Astrocyte of the hippocampus (primary cell): ENCODE measurements at regions not wholly inside any gene's neighbourhood (a gene's known extent, or its start where the extent isn't known, plus 50 kb on each side); places are given as distances from the start of the nearest gene placed in this dataset.
A peak's percentile ranks its signal among the peaks of the same experiment; 100 is the strongest.

Source experiments
- DNase-seq: peaks from one replicate; pipeline ENCODE4 v3.0.0; 2011; ENCODE audit warnings: low read depth, low spot score

DNA sequence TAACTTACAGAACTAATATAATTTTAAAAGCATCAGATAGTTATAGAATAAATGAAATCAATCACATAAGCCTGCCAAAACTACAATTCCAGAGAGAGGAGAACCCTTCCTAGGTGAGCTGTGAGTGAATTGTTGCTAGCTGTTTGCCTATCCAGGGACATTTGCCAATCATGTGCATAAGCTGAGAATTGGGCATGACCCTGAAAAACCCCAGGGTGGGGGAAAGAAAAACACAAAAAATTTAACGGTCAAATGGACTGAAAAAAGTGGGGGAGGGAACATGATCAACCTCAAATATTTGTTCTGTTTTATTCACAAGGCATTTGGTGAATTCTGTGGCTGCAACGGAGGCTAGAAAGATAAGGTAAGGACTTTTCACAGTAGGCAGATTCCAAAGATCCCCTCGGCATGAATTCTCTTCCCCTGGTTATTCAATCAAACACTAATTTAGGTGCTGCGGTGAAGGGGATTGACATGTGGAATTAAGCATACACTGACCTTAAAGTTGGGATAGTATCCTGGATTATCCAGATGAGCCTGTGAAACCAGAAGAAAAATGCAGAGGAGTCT, 203.9 kb upstream of the RGPD4 start:
- DNase-seq, result peak; percentile 8

DNA sequence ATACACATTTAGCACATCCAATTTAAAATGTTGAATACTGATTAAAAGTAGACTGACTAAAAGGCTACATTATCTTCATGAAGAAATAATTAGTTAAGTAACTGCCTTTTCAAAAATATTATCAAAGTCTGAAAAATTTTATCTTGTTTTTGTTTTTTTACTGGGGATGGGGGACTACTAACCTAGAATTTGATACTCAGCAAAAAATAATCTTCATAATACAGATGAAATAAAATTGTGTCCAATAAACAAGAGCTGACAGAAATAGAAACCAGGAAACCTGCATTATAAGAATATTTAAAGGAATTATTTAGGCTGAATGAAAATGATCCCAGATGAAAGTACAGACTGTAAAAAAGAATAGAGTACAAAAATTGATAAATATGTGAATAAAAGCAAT, 200.7 kb upstream of the RGPD4 start:
- DNase-seq, result no peak

DNA sequence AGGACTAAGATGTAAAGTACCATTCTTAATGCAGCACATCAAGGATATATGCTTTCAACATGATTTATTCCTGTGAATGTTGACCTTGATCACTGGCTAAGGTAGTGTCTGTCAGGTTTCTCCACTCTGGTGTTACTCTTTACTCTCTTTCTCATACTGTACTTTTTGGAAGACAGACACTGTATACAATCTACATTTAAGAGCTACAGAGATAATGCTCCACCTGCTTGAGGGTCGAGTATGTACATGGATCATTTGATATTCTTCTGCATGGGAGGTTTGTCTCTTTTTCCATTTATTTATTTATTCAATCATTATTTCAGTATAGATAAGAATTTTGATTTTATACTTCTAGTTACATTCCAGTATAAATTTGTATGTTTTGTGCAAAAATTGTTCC, 199.5 kb upstream of the RGPD4 start:
- no peak for DNase-seq

DNA sequence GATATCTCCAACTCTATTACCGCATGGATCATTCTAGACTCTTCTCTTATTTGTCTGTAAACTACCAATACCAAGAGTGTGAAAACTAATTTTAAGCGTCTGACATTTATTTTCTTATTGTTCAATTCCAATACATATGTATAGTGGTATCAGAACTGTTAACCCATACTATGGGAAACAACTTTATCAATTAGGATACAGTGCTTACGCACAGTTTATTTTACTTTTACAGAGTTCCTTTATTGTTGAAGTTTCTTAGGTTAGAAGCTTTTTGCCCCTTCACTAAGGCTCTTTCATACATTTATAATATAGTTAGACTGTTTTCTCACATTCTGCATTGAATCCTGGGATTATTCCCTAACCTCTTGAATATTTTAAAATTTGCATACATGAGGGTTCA, 198.8 kb upstream of the RGPD4 start:
- DNase-seq, result no peak

DNA sequence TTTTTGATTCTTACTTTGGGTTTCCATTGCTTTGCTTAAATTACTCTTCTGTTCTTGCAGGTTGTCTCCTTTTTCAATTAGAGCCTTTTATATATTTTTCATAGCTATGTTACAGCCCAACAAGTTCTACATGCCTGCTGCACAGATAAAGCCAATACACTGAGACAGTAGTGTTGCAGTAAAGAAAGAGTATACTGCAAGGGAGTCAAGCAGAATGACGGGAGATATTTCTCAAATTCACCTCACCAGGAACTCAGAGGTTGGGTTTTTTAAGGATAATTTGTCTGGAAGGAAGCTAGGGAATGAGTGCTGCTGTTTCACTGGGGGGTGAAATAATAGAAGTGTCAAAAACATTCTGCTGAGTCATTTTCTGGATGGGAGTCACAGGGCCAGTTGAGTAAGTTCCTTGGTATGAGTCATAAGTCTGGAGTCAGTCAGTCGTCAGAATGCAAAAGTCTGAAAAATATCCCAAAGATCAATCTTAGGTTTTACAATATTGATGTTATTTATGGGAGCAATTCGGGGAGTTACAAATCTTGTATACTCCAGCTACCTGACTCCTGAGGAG, 193.0 kb upstream of the RGPD4 start:
- peak; percentile 71 for DNase-seq

DNA sequence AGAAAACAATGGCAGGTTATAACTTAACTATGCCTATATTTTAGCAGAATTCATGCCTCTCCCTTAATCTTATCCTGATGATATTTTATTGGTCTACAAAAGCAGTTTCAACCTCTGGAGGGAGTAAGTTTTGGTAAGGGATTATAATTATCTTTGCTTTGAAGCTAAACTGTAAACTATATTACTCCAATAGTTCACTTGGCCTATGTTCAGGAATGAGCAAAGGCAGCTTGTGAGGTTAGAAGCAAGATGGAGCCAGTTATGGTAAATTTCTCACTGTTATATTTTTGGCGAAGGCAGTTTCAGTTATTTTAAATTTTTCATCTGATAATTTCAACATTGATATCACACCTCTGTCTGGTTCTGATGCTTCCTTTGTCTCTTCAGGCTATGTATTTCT, 192.5 kb upstream of the RGPD4 start:
- no peak for DNase-seq

DNA sequence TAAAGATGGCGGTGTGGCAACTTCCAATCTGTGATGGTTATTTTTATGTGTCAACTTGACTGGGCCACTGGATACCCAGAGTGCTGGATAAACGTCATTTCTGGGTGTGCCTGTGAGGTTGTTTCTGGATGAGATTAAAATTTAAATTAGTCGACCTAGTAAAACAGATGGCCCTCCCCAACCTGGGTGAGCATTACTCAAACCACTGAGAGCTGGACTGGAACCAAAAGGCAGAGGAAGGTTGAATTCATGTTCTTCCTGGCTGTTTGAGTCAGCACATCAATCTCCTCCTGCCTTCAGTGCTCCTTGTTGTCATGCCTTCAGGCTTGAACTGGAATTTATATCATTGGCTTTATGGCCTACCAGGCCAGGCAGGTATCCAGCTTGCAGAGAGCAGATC, 190.8 kb upstream of the RGPD4 start:
- peak; percentile 72 for DNase-seq

DNA sequence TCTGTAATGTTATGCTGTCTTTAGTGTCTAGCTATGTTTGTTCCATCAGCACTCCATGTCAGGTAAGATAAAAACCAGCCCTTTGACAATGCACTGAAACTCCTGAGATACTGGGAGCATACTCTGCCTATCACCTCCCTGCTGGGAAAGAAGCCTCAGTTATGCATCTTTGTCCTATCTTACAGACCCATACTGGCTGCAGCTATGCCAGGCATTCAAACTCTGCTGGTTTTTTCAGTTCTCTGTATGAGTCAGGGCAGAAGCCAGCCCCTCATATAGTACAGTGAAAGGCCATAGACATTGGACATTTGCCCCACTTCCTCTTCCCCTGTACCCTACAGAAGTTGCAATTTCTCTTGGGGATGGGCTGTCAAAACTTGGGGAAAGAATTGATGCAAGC, 181.1 kb upstream of the RGPD4 start:
- no peak for DNase-seq

DNA sequence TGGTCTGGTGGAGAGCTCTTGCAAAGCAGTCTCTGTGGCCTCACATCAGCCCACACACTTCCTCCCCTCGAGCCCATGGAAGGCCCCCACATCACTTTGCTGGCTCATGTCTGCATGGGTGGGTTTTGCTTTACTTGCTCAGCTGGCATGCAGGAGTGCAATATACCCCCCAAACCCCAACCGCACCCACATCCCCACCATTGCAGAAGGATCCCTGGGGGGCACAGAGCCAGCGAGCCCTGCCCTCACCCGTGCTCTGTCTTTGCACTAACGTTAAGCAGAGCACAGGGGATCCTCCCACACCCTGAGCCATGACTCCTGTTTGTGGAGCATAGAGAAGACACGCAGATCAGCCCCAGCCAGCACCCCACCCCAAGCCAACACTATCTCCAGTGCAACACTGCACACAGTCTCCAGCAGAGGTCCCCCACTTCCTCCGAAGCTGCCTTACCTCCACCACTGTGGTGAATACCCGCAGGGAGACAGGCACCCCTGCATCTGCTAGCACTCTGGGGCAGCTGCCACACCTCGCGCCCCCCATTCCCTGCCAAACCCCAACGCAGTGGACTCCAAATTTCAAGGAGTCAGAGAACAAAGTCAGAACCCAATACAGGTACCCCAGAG, 177.8 kb upstream of the RGPD4 start:
- DNase-seq, result no peak

DNA sequence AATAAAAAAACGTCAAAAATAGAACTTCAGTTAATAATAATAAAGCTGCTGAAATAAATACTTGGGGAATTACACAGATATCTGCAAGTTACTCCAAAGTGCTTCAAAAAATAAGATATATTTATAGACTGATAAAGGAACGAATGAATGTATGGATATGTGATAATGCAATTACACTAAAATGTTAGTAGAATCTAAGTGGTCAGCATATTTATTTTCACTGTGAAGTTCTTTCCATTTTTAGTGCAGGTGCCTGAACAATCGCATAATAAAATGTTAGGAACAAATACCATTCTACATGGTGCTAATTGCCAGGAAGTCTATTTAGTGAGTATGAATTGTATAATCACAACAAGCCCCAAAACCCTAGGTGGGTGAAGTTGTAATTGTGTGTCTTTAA, 169.6 kb upstream of the RGPD4 start:
- DNase-seq, result no peak

DNA sequence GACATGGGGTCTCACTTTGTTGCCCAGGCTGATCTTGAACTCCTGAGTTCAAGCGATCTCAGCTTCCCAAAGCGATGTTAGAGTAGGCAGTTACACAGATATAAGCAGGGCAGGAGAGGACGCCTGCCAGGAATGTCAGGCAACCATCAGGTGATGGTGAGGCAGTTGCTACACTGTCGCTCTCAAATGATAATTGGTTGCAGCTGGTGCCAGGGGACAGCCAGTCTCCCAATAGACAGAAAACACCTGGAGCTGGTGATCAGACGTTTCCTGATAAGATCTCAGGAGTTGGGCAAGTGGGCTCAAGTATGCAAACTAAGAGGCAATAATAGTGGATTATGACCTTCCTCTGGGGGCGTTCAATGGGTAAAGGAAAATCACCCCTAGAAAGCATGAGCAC, 163.1 kb upstream of the RGPD4 start:
- no peak for DNase-seq

DNA sequence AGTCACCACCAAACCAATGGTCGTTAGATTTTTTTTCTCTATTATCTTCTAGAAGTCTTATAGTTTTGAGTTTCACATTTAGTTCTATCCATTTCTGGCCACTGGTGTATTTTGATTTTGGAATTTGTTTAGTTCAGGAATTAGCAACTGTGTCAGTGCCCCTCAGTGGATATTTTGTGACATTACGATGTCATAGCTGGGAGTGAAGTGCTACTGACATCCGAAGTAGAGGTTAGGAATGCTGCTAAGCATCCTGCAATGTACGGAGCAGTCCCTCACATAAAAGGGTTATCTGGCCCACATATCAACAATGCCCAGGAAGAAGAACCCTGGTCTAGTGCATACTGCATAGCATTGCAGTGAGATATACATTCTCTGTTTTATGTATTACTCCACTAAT, 157.4 kb upstream of the RGPD4 start:
- DNase-seq, result peak; percentile 16

DNA sequence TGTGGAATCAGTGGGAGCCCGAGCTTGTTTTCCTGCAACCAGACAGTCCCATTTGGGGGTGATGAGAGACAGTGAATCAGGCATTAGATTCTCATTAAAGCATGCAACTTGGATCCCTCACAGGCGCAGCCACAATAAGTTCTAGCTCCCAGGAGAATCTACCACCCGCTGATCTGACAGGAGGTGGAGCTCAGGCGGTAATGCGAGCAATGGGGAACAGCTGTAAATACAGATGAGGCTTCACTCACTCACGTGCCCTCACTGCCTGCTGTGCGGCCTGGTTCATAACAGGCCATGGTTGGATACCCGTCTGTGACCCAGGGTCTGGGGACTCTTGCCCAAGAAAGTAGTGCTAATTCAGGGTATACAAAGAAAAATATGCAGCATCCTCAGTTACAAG, 144.8 kb upstream of the RGPD4 start:
- no peak for DNase-seq

DNA sequence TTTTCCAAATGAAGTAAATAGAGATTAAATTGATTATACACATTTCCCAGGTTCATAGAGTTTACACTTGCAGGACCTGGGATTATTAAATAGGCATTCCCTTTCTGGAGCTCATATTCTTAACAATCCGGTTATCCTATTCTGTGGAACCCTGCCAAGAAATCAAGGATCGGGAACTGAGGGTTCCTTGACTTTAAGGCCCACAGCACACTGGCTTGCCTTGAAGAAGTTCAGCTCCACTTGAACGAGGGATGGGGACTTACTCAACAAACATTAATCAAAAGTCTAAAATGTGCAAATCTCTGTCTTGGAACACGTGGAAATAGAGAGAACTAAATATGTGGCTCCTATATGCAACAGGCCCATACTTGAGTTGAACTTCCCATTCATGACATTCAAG, 142.3 kb upstream of the RGPD4 start:
- DNase-seq, result no peak

DNA sequence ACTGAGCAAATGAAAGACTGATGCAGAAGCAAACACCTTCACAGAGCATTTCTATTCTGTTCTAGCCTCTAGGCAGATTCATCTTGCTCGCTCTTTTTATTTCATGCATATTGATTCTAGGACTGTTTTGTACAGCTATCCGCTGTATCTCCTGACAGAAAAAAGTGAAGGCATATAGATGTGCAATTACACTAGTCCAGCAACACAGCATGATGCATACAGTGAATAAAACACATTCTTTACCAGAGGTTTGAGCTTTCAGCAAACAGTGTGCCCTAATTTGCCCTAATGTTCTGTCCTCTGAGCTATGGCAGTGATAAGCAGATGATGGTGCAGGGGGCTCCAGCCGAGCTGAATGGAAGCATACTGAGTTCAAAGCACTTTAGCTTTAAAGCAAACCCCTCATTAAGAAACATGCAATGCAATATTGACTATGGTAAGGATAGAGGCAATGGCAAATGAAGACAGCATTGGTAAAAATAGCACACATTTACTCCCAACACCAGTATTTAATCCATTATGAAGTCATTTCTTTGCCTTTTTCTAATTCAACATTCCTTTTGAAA, 141.2 kb upstream of the RGPD4 start:
- no peak for DNase-seq

DNA sequence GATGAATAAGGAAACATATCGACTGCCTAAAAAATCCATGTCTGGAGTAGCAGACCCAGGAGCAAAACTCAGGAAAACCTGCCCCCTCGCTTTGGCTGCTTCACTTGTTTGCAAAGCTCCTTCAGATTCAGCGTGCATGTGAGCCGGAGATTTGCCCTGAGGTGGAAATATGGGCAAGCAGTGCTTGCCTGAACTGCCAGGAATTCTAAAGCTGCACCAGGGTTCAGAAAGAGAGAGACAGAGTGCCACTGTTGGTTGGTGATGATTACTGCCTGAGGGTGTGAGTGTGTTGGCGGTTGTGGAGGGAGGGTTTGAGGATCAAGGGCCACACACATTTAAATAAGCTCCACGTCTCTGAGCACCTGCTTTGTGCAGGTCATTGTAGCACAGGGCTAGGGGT, 139.6 kb upstream of the RGPD4 start:
- DNase-seq, result no peak

DNA sequence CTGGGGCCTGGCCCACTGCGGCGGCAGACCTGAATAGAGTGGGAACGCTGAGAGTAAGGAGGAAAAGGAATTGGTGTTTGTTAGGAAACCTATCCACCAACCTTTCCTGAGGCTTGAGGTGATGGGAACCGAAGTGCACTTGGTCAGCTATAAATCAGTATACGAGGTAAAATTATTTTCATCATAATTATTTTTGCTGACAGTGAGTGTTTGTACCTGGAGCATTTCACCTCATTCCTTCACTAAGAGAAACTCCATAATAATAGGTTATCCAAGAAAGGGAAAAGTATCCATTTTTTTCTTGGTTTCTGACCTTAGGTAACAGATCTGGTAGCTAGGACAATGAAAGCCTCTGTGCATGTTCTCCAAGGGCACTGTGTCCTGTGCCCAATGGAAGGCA, 138.6 kb upstream of the RGPD4 start:
- DNase-seq, result no peak

DNA sequence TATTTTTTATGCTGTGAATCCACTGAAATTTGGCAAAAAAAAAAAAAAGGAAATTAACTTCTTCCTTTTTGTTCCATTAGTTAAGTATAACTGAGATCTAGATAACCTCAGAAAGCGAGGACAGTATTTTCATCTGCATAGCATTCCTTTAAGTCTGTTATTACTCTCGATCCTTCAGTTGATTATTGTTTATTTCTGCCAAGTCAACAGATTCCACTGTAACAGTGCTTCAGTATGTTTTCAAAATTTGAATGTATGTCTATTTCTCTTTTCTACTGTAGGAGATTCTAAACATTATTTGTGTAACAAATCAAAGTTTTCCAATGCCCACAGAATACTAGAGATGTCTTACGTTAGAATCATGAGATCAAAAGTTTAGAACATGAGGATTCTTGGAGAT, 133.1 kb upstream of the RGPD4 start:
- DNase-seq, result no peak

DNA sequence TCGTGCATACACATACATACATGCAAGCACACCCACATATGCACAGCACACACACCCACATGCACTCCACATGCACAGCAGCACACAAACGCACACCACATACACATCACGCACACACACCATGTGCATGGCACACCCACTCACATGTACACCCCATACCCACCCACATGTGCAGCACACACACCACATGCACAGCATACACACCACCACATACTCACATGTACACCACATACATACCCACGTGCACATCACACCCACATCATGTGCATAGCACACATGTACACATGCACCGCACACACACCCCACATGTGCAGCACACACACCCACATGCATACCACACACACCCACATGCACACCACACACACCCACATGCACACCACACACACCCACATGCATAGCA, 132.0 kb upstream of the RGPD4 start:
- no peak for DNase-seq

DNA sequence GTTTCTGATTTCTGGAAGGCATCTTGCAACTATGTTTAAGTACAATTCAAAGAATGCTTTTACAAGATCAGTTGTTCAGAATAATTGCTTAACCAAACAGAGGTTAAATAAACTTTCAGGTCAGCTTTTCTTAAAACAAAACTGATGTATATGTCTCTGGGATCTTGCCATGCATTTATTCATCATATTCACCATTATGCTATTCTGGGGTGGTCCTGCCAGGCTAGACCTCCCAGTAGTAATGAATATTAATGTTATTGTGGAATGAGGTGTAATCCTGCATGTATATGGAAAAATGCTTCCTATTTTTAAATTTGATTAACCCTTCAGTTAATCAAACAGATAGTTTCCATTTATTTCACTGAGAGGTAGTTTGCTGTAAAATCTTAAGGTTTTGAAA, 129.3 kb upstream of the RGPD4 start:
- DNase-seq, result no peak

DNA sequence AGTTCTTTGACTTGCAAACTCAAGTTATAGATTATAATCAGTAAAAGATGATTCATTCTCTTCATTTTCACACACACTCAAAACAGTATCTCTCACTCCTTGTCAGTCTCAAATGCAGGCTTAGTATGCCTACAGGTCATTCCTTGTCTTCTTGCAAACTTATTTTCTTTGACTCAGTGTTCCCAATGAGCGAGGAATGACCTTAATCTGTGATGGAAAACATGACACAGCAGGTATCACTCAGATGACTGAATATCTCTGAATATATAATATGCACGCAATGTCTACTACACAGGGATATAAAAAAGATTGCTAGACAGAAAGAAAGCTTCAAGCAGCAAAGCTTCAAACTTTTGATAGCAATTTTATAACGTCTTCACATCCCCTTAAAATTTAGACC, 127.8 kb upstream of the RGPD4 start:
- no peak for DNase-seq

DNA sequence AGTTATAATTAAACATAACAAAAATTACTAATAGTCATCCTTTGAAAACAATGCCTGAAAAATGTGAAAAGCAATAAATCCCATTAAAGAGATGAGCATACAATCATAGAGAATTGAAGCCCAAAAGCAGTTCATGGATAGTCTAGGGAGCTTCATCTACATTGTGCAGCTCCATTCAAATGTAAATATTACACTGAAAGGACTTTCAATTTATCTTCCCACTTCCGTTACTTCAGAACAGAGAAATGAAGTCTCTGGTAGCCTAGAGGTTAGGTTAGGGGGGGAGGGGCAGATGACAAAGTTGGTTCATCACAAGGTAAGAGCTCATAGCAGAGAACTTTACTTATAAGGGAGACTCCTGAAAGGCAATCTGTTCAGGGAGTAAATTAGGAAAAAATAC, 126.6 kb upstream of the RGPD4 start:
- no peak for DNase-seq

DNA sequence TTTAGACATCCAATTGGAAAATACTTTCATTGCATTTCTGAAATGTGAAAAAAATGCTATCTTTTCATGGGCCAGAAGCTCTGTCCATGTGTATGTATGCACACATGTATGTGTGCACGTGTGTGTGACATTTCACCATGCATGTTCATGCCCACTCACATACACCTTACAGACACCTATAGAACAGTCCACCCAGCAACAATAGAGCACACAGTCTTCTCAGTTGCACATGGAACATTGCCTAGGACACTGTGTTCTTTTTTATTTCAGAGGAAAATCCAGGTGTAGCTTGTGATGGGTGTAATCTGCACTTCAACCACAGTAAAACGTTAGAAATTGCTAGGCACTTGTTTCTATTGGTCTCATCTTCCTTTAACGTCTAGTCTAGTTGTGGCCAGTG, 114.8 kb upstream of the RGPD4 start:
- DNase-seq, result no peak

DNA sequence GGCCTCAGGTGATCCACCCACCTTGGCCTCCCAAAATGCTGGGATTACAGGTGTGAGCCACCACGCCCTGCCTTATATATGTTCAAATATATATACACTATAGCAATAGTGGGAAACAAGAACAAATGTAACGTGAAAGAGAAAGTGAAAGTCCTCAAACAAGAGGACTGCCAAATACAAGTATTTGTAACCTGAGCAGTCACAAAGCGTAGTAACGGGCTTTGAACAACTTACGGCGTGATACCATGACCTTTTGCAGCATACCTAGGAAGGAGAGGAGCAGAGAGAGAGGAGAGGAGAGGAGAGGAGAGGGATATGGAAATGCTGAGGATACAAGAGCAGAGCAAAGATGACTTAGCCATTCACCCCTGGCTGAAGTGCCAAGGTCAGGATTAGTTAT, 113.8 kb upstream of the RGPD4 start:
- no peak for DNase-seq
